ENCODE measurements at regions not wholly inside any gene's neighbourhood (a gene's known extent, or its start where the extent isn't known, plus 50 kb on each side); places are given as distances from the start of the nearest gene placed in this dataset.

DNA sequence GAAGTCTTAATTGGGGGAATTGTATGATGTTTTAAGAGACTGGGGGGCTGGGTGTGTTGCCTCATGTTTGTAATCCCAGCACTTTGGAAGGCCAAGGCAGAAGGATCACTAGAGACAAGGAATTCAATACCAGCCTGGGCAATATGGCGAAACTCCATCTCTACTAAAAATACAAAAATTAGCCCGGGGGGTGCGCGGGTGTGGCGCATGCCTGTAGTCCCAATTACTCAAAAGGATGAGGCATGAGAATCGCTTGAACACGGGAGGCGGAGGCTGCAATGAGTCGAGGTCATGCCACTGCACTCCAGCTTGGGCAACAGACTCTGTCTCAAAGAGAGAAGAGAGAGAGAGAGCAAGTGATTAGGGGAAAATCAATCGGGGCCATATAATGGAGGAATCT, 600.5 kb downstream of the SLC16A7 start:
- TF ChIP-seq, protein P1, sequence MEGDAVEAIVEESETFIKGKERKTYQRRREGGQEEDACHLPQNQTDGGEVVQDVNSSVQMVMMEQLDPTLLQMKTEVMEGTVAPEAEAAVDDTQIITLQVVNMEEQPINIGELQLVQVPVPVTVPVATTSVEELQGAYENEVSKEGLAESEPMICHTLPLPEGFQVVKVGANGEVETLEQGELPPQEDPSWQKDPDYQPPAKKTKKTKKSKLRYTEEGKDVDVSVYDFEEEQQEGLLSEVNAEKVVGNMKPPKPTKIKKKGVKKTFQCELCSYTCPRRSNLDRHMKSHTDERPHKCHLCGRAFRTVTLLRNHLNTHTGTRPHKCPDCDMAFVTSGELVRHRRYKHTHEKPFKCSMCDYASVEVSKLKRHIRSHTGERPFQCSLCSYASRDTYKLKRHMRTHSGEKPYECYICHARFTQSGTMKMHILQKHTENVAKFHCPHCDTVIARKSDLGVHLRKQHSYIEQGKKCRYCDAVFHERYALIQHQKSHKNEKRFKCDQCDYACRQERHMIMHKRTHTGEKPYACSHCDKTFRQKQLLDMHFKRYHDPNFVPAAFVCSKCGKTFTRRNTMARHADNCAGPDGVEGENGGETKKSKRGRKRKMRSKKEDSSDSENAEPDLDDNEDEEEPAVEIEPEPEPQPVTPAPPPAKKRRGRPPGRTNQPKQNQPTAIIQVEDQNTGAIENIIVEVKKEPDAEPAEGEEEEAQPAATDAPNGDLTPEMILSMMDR (IDR thresholded peaks at IDR 0.05; ENCODE audit: insufficient read depth, low read length, poor library complexity, severe bottlenecking) = no peak
- TF ChIP-seq EZH2phosphoT487 (conservative IDR thresholded peaks at IDR 0.05; ENCODE audit: low read length) = no peak
- no peaks in the 10 kb centered on the region for H3K36me3 ChIP-seq (ENCODE audit: low read length)

DNA sequence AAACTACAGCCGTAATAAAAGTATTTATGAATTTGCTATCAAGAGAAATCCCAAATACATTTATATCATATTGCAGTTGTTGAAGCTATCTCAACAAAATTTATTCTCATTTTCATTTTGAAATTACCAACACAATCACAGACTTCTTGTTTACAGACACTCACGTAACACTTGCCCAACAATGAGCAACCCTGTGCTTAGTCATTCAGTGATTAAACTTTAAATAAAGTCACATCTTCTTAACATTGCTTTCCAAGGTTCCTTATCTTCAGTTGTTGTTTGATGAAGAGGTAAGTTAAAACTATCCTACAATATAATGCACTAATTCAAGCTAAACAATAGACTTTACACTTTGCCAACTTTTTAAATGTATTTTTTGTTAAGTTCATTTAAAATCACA, 601.8 kb downstream of the SLC16A7 start:
- H2AFZ ChIP-seq (ENCODE audit: low read depth, low read length, severe bottlenecking) = no peak overlapping the region
- no peaks in the 10 kb centered on the region for H3K9me2 ChIP-seq (replicated peaks; ENCODE audit: insufficient read depth, low read length)
- H3K4me2 ChIP-seq (ENCODE audit: low read depth, low read length, poor library complexity, severe bottlenecking) = no peak overlapping the region

More for the DNA sequence above, 600.5 kb downstream of the SLC16A7 start:
- Histone ChIP-seq H2AFZ (ENCODE audit: low read depth, low read length, severe bottlenecking) (no peak overlapping the region), H3K9ac (ENCODE audit: low read length) (no peak overlapping the region), H4K20me1 (ENCODE audit: low read depth, low read length) (no peaks in the 10 kb centered on the region), H3K4me2 (ENCODE audit: low read depth, low read length, poor library complexity, severe bottlenecking) (no peak overlapping the region), H3K9me3 (ENCODE audit: insufficient read depth, low read length) (no peaks in the 10 kb centered on the region), H3F3A (ENCODE audit: insufficient read depth) (no peaks in the 10 kb centered on the region), H3K79me2 (ENCODE audit: insufficient read depth, low read length) (no peaks in the 10 kb centered on the region), H3K27ac (ENCODE audit: low read depth, low read length) (no peak overlapping the region), H3K9me2 (replicated peaks; ENCODE audit: insufficient read depth, low read length) (no peaks in the 10 kb centered on the region), H3K4me3 (ENCODE audit: insufficient read depth, low read length, poor library complexity, severe bottlenecking) (no peak overlapping the region), H3K27me3 (ENCODE audit: low read length) (no peaks in the 10 kb centered on the region)

DNA sequence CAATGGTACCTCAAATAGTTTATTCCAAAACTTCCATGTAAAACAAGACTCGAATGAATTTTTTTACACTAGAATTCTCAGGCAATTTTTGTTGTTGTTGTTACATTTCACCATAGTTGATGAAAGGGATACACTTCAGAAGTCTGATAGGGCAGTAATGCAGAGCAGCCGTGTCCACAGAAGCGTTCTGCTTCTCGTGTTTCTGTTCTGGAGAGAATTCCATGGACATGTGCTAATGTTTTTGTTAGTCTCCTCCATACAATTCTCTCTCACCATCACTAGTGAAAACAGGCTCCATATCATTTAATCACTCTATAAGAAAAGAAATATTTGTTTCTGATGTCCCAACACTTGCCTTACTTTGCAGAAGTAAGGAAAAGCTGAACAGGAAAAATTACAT, 606.1 kb downstream of the SLC16A7 start:
- no peaks in the 10 kb centered on the region for H3K9me3 ChIP-seq (ENCODE audit: insufficient read depth, low read length)
- no peaks in the 10 kb centered on the region for H3K27me3 ChIP-seq (ENCODE audit: low read length)
- no peak overlapping the region for H2AFZ ChIP-seq (ENCODE audit: low read depth, low read length, severe bottlenecking)
- H3K27ac ChIP-seq (ENCODE audit: low read depth, low read length) = no peak overlapping the region
- no peaks in the 10 kb centered on the region for H4K20me1 ChIP-seq (ENCODE audit: low read depth, low read length)
- no peak overlapping the region for H3K9ac ChIP-seq (ENCODE audit: low read length)
- H3K79me2 ChIP-seq (ENCODE audit: insufficient read depth, low read length) = no peaks in the 10 kb centered on the region
- H3K4me2 ChIP-seq (ENCODE audit: low read depth, low read length, poor library complexity, severe bottlenecking) = no peak overlapping the region
- no peaks in the 10 kb centered on the region for H3K36me3 ChIP-seq (ENCODE audit: low read length)
- no peaks in the 10 kb centered on the region for H3F3A ChIP-seq (ENCODE audit: insufficient read depth)
- H3K9me2 ChIP-seq (replicated peaks; ENCODE audit: insufficient read depth, low read length) = no peaks in the 10 kb centered on the region
- no peak overlapping the region for H3K4me3 ChIP-seq (ENCODE audit: insufficient read depth, low read length, poor library complexity, severe bottlenecking)
- TF ChIP-seq, protein P1 (IDR thresholded peaks at IDR 0.05; ENCODE audit: insufficient read depth, low read length, poor library complexity, severe bottlenecking) = no peak
- no peak for TF ChIP-seq EZH2phosphoT487 (conservative IDR thresholded peaks at IDR 0.05; ENCODE audit: low read length)

More for the DNA sequence above, 601.8 kb downstream of the SLC16A7 start:
- Histone ChIP-seq H3K9ac (ENCODE audit: low read length) (no peak overlapping the region), H3K36me3 (ENCODE audit: low read length) (no peaks in the 10 kb centered on the region), H3K27ac (ENCODE audit: low read depth, low read length) (no peak overlapping the region), H3K79me2 (ENCODE audit: insufficient read depth, low read length) (no peaks in the 10 kb centered on the region), H4K20me1 (ENCODE audit: low read depth, low read length) (no peaks in the 10 kb centered on the region), H3K9me3 (ENCODE audit: insufficient read depth, low read length) (no peaks in the 10 kb centered on the region), H3F3A (ENCODE audit: insufficient read depth) (no peaks in the 10 kb centered on the region), H3K27me3 (ENCODE audit: low read length) (no peaks in the 10 kb centered on the region), H3K4me3 (ENCODE audit: insufficient read depth, low read length, poor library complexity, severe bottlenecking) (no peak overlapping the region)
- TF ChIP-seq, protein P1 (IDR thresholded peaks at IDR 0.05; ENCODE audit: insufficient read depth, low read length, poor library complexity, severe bottlenecking) = no peak
- no peak for TF ChIP-seq EZH2phosphoT487 (conservative IDR thresholded peaks at IDR 0.05; ENCODE audit: low read length)
